GM23338 (cell line): ENCODE measurements at regions not wholly inside any gene's neighbourhood (a gene's known extent, or its start where the extent isn't known, plus 50 kb on each side); places are given as distances from the start of the nearest gene placed in this dataset.

ENCODE experiments used
- CTCF ChIP-seq, 2 experiments: fragments of 200-600 bp in 1 of 2; sonication (generic) in 1 of 2; conservative IDR thresholded peaks; 2 replicates each; pipeline versions ENCODE4 v1.5.1 to v1.6.1; 2016 to 2017; ENCODE audit warnings: antibody characterized with exemption in 2 of 2, low read depth in 2 of 2, mild to moderate bottlenecking in 2 of 2, moderate library complexity in 1 of 2
- ETS1 ChIP-seq: IDR thresholded peaks from 2 replicates; pipeline ENCODE4 v1.6.1; 2016; ENCODE audit warnings: antibody characterized with exemption
- EZH2 ChIP-seq: fragments of 200-600 bp; sonication (generic); IDR thresholded peaks from one replicate; pipeline ENCODE4 v1.8.0; 2017; ENCODE audit warnings: antibody characterized with exemption, mild to moderate bottlenecking, low read depth; ENCODE audit not compliant: unreplicated experiment
- EZH2phosphoT487 ChIP-seq: fragments of 200-600 bp; sonication (generic); IDR thresholded peaks from one replicate; pipeline ENCODE4 v1.8.1; 2018; ENCODE audit warnings: antibody characterized with exemption; ENCODE audit not compliant: unreplicated experiment
- JUNB ChIP-seq: IDR thresholded peaks from one replicate; pipeline ENCODE4 v1.6.1; 2016; ENCODE audit warnings: antibody characterized with exemption; ENCODE audit not compliant: unreplicated experiment
- POLR2AphosphoS5 ChIP-seq: IDR thresholded peaks from 2 replicates; pipeline ENCODE4 v1.6.1; 2016; ENCODE audit warnings: antibody characterized with exemption, low read depth
- ZNF331 ChIP-seq: fragments of 250-450 bp; sonication (Bioruptor Pico); IDR thresholded peaks from 2 replicates; pipeline ENCODE4 v1.5.0; 2020; ENCODE audit warnings: low read depth, mild to moderate bottlenecking, moderate library complexity
- ZNF462 ChIP-seq: fragments of 250-450 bp; sonication (Bioruptor Pico); IDR thresholded peaks from 2 replicates; pipeline ENCODE4 v1.5.0; 2020; ENCODE audit warnings: mild to moderate bottlenecking, moderate library complexity
- TF ChIP-seq, protein P1 (sequence below): IDR thresholded peaks from one replicate; pipeline ENCODE4 v1.6.1; 2018; ENCODE audit warnings: antibody characterized with exemption; ENCODE audit not compliant: unreplicated experiment

DNA sequence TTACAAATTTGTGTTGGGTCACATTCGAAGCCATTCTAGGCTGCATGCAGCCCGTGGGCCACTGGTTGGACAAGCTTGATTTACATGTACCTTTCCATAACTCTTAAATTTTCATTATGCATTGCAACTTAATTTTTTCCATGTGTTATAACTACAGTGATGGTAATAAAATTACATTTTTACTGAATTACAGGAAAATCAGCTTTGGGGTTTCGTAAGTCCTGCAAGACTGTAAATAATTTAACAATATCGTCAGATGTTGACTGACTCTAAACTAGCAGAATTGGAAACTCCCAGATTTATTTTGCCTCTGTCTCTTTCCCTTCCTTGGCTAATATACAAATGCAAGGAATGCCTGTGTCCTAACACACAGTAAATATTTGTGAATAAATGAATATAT lies 88.0 kb upstream of the RAPGEF2 start:
- TF ChIP-seq EZH2phosphoT487 (no peak), CTCF (conservative IDR thresholded peaks at IDR 0.05; ENCODE audit: low read depth in 2 of 2) (no peak), POLR2AphosphoS5 (no peak), EZH2 (no peak), ZNF331 (CRISPR knock-in tag) (no peak), JUNB (no peak), ETS1 (no peak), ZNF462 (no peak)
- TF ChIP-seq, protein P1, sequence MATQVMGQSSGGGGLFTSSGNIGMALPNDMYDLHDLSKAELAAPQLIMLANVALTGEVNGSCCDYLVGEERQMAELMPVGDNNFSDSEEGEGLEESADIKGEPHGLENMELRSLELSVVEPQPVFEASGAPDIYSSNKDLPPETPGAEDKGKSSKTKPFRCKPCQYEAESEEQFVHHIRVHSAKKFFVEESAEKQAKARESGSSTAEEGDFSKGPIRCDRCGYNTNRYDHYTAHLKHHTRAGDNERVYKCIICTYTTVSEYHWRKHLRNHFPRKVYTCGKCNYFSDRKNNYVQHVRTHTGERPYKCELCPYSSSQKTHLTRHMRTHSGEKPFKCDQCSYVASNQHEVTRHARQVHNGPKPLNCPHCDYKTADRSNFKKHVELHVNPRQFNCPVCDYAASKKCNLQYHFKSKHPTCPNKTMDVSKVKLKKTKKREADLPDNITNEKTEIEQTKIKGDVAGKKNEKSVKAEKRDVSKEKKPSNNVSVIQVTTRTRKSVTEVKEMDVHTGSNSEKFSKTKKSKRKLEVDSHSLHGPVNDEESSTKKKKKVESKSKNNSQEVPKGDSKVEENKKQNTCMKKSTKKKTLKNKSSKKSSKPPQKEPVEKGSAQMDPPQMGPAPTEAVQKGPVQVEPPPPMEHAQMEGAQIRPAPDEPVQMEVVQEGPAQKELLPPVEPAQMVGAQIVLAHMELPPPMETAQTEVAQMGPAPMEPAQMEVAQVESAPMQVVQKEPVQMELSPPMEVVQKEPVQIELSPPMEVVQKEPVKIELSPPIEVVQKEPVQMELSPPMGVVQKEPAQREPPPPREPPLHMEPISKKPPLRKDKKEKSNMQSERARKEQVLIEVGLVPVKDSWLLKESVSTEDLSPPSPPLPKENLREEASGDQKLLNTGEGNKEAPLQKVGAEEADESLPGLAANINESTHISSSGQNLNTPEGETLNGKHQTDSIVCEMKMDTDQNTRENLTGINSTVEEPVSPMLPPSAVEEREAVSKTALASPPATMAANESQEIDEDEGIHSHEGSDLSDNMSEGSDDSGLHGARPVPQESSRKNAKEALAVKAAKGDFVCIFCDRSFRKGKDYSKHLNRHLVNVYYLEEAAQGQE: no peak
